SH-SY5Y (cell line): ENCODE measurements at regions not wholly inside any gene's neighbourhood (a gene's known extent, or its start where the extent isn't known, plus 50 kb on each side); places are given as distances from the start of the nearest gene placed in this dataset.

Experiments
- GATA2 ChIP-seq: IDR thresholded peaks from 2 replicates; pipeline ENCODE4 v1.6.1; 2011; ENCODE audit warnings: mild to moderate bottlenecking, low read depth, low read length
- GATA3 ChIP-seq: IDR thresholded peaks from 2 replicates; pipeline ENCODE4 v1.6.1; 2011; ENCODE audit warnings: low read depth, mild to moderate bottlenecking, low read length, moderate library complexity

GRCh38 chr14:84208451-84208850 is 1321.5 kb upstream of the FLRT2 start:
- TF ChIP-seq GATA2 = no peak
- TF ChIP-seq GATA3 = no peak

- TF ChIP-seq GATA3 (no peak), GATA2 (no peak)
These were observed 1320.9 kb upstream of the FLRT2 start for GRCh38 chr14:84209031-84209430.

- TF ChIP-seq GATA2 (no peak), GATA3 (no peak)
These were observed 1312.9 kb upstream of the FLRT2 start for GRCh38 chr14:84217066-84217465.

GRCh38 chr14:84225268-84225667 is 1304.7 kb upstream of the FLRT2 start:
- no peak for TF ChIP-seq GATA2
- no peak for TF ChIP-seq GATA3

- no peak for TF ChIP-seq GATA2
- TF ChIP-seq GATA3 = no peak
These were observed 1301.2 kb upstream of the FLRT2 start for GRCh38 chr14:84228702-84229101.

- TF ChIP-seq GATA2 = no peak
- no peak for TF ChIP-seq GATA3
These were observed 1295.7 kb upstream of the FLRT2 start for GRCh38 chr14:84234281-84234680.

- no peak for TF ChIP-seq GATA3
- TF ChIP-seq GATA2 = no peak
These were observed 1293.7 kb upstream of the FLRT2 start for GRCh38 chr14:84236290-84236689.

- TF ChIP-seq GATA3 (no peak), GATA2 (no peak)
These were observed 1292.1 kb upstream of the FLRT2 start for GRCh38 chr14:84237881-84238280.

GRCh38 chr14:84247693-84248092 is 1282.3 kb upstream of the FLRT2 start:
- no peak for TF ChIP-seq GATA3
- TF ChIP-seq GATA2 = no peak

- no peak for TF ChIP-seq GATA2
- TF ChIP-seq GATA3 = no peak
These were observed 1279.1 kb upstream of the FLRT2 start for GRCh38 chr14:84250893-84251292.

GRCh38 chr14:84251411-84252115 is 1278.4 kb upstream of the FLRT2 start:
- TF ChIP-seq GATA3 = no peak
- no peak for TF ChIP-seq GATA2

- TF ChIP-seq GATA3 (no peak), GATA2 (no peak)
These were observed 1277.2 kb upstream of the FLRT2 start for GRCh38 chr14:84252706-84253105.

GRCh38 chr14:84253326-84253725 is 1276.6 kb upstream of the FLRT2 start:
- TF ChIP-seq GATA3 (no peak), GATA2 (no peak)

- TF ChIP-seq GATA3 (no peak), GATA2 (no peak)
These were observed 1275.7 kb upstream of the FLRT2 start for GRCh38 chr14:84254290-84254689.

GRCh38 chr14:84262932-84263331 is 1267.0 kb upstream of the FLRT2 start:
- TF ChIP-seq GATA2 (no peak), GATA3 (no peak)

GRCh38 chr14:84272290-84272721 is 1257.6 kb upstream of the FLRT2 start:
- no peak for TF ChIP-seq GATA2
- TF ChIP-seq GATA3 = no peak
